Esophagus squamous epithelium (tissue), 4 donors: ENCODE measurements at regions not wholly inside any gene's neighbourhood (a gene's known extent, or its start where the extent isn't known, plus 50 kb on each side); places are given as distances from the start of the nearest gene placed in this dataset.

Source experiments
- CTCF ChIP-seq, 6 experiments: fragments of 450-650 bp in 4 of 6; fragments of 200-600 bp in 2 of 6; sonication (generic) in 2 of 6; IDR thresholded peaks; one replicate each; pipeline ENCODE4 v1.5.1; 2016 to 2019; ENCODE audit warnings: antibody characterized with exemption in 6 of 6, mild to moderate bottlenecking in 4 of 6, moderate library complexity in 4 of 6
- POLR2A ChIP-seq, 4 donors: fragments of 450-650 bp; IDR thresholded peaks; one replicate each; pipeline ENCODE4 v1.6.1; 2017; ENCODE audit warnings: antibody characterized with exemption in 4 of 4, mild to moderate bottlenecking in 4 of 4, moderate library complexity in 3 of 4

- TF ChIP-seq CTCF (IDR thresholded peaks at IDR 0.05) (no peak), POLR2A (IDR thresholded peaks at IDR 0.05) (no peak)
These were observed 116.5 kb upstream of the F13A1 start for GRCh38 chr6:6436946-6437345.
